Spleen (tissue), 11 donors: ENCODE measurements at regions not wholly inside any gene's neighbourhood (a gene's known extent, or its start where the extent isn't known, plus 50 kb on each side); places are given as distances from the start of the nearest gene placed in this dataset.

ENCODE experiments used
- DNase-seq: peaks from one replicate; pipeline ENCODE4 v3.0.0-alpha.2; 2020
- H3K27ac ChIP-seq, 8 donors: fragments of 200-600 bp; sonication (generic) in 7 of 8; 1 replicate in 4 of 8; 2 replicates in 4 of 8; pipeline versions ENCODE4 v1.5.0 to v1.8.0; 2016 to 2021; ENCODE audit warnings: inconsistent platforms in 4 of 8, mild to moderate bottlenecking in 4 of 8, moderate library complexity in 1 of 8
- H3K27me3 ChIP-seq, 7 donors: fragments of 200-600 bp; sonication (generic) in 6 of 7; replicated peaks in 1 of 7; 1 replicate in 4 of 7; 2 replicates in 3 of 7; pipeline versions ENCODE4 v1.5.0 to v1.8.0; 2016 to 2021; ENCODE audit warnings: inconsistent platforms in 3 of 7, mild to moderate bottlenecking in 1 of 7
- H3K36me3 ChIP-seq, 6 donors: fragments of 200-600 bp; sonication (generic) in 5 of 6; 1 replicate in 4 of 6; 2 replicates in 2 of 6; pipeline versions ENCODE4 v1.5.0 to v1.8.0; 2016 to 2021; ENCODE audit warnings: inconsistent platforms in 2 of 6
- H3K4me1 ChIP-seq, 6 donors: fragments of 200-600 bp; sonication (generic) in 5 of 6; 1 replicate in 3 of 6; 2 replicates in 3 of 6; pipeline versions ENCODE4 v1.5.0 to v1.8.0; 2016 to 2021; ENCODE audit warnings: inconsistent platforms in 3 of 6
- H3K4me3 ChIP-seq, 8 donors: fragments of 200-600 bp; sonication (generic) in 7 of 8; 1 replicate in 4 of 8; 2 replicates in 4 of 8; pipeline versions ENCODE4 v1.5.0 to v1.8.0; 2016 to 2021; ENCODE audit warnings: inconsistent platforms in 4 of 8, mild to moderate bottlenecking in 4 of 8, moderate library complexity in 2 of 8
- H3K9me3 ChIP-seq, 8 donors: fragments of 200-600 bp; sonication (generic) in 7 of 8; 1 replicate in 4 of 8; 2 replicates in 4 of 8; pipeline versions ENCODE4 v1.5.0 to v1.8.0; 2016 to 2021; ENCODE audit warnings: inconsistent platforms in 4 of 8
- POLR2A ChIP-seq, 3 donors: fragments of 450-650 bp; IDR thresholded peaks; one replicate each; pipeline ENCODE4 v1.5.1; 2017; ENCODE audit warnings: antibody characterized with exemption in 3 of 3, mild to moderate bottlenecking in 1 of 3
- POLR2AphosphoS5 ChIP-seq, 3 donors: sonication (generic); formaldehyde crosslinking; IDR thresholded peaks; one replicate each; pipeline ENCODE4 v1.5.1; 2017; ENCODE audit warnings: antibody characterized with exemption in 3 of 3
- WGBS, 5 donors: extraction: QIAGEN DNeasy Blood & Tissue Kit in 3 of 5; methylation state at CpG; one replicate each; pipeline versions ENCODE4 v1.1.5 to v1.1.7; 2013 to 2018; 5-methylcytosine and 5-hydroxymethylcytosine counted together
- intact Hi-C: fragments of 100-400 bp; cut with DNase I; formaldehyde crosslinking; loops from one replicate; pipeline ENCODE4 v1.15.0; 2023; ENCODE audit warnings: low total_unique reads
- TF ChIP-seq, protein P1 (sequence below), 11 experiments: fragments of 200-600 bp in 7 of 11; fragments of 450-650 bp in 4 of 11; sonication (generic) in 4 of 11; IDR thresholded peaks in 8 of 11; conservative IDR thresholded peaks in 3 of 11; 1 replicate in 7 of 11; 2 replicates in 4 of 11; pipeline versions ENCODE4 v1.4.0 to v1.8.0; 2016 to 2021; ENCODE audit warnings: antibody characterized with exemption in 11 of 11, inconsistent platforms in 4 of 11, mild to moderate bottlenecking in 1 of 11
- donor health status: healthy with polysubstance abuse.
- donor health status: DM: no; HTN: no; CAD: no; lungs with moderate emphysema.
- donor health status: DM: no; HTN: no; CAD: no.
- donor health status: Bipolar disorder and iron deficiency.
- donor health status: healthy.
- donor health status: DM: no; HTN: no; CAD: no.
- donor health status: DM: yes; HTN: yes; CAD: no.

DNA sequence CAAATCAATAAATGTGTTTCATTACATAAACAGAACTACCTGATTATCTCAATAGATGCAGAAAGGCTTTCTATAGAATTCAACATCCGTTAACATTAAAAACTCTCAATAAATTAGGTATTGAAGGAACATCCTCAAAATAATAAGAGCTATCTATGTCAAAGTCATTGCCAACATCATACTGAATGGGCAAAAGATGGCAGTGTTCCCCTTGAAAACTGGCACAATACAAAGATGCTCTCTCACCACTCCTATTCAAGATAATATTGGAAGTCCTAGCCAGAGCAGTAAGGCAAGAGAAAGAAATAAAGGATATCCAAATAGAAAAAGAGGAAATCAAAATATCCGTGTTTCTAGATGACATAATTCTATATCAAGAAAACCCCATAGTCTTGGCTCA lies 466.4 kb downstream of the MAGEE1 start:
- Histone ChIP-seq H3K4me1 (no peaks in the 10 kb centered on the region), H3K36me3 (no peaks in the 10 kb centered on the region), H3K4me3 (no peak overlapping the region), H3K27ac (no peak overlapping the region), H3K9me3 (peaks cover 0 to 17% (median 0%) of the 10 kb centered on the region in 8 donors), H3K27me3 (no peaks in the 10 kb centered on the region)
- DNase-seq = no peak
- intact Hi-C loops = no loop called here
- TF ChIP-seq POLR2A (IDR thresholded peaks at IDR 0.05) = no peak
- no peak for TF ChIP-seq POLR2AphosphoS5 (IDR thresholded peaks at IDR 0.05)
- TF ChIP-seq, protein P1, sequence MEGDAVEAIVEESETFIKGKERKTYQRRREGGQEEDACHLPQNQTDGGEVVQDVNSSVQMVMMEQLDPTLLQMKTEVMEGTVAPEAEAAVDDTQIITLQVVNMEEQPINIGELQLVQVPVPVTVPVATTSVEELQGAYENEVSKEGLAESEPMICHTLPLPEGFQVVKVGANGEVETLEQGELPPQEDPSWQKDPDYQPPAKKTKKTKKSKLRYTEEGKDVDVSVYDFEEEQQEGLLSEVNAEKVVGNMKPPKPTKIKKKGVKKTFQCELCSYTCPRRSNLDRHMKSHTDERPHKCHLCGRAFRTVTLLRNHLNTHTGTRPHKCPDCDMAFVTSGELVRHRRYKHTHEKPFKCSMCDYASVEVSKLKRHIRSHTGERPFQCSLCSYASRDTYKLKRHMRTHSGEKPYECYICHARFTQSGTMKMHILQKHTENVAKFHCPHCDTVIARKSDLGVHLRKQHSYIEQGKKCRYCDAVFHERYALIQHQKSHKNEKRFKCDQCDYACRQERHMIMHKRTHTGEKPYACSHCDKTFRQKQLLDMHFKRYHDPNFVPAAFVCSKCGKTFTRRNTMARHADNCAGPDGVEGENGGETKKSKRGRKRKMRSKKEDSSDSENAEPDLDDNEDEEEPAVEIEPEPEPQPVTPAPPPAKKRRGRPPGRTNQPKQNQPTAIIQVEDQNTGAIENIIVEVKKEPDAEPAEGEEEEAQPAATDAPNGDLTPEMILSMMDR (IDR thresholded peaks at IDR 0.05 in 8 of 11, conservative IDR thresholded peaks at IDR 0.05 in 3 of 11) = no peak
- 49 to 75% (median 56%) methylated on average over 2 of the region's 2 CpGs for whole genome bisulfite sequencing, 5 donors

DNA sequence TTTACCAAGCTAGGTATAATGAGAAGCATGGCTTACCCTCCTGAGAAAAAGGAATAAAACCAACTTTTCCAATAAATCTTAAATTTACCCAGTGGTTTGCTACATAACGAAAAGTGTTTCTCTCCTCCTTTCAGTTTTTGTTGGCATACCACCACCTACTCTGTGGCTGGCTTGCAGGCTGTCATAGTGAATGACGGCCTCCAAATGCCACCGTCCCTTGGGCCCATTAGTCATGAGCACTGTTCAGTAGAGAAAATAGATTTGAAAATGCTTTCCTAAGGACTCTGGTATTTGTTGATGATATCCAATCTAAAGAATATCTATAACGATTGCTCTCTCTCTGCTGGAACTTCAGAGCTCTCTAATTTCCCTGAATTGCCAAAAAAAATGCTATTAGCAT lies 488.3 kb downstream of the MAGEE1 start:
- TF ChIP-seq POLR2A (IDR thresholded peaks at IDR 0.05) (no peak), POLR2AphosphoS5 (IDR thresholded peaks at IDR 0.05) (no peak)
- TF ChIP-seq, protein P1 (IDR thresholded peaks at IDR 0.05 in 8 of 11, conservative IDR thresholded peaks at IDR 0.05 in 3 of 11) = no peak
- Histone ChIP-seq H3K36me3 (no peaks in the 10 kb centered on the region), H3K27me3 (no peaks in the 10 kb centered on the region), H3K4me1 (no peaks in the 10 kb centered on the region), H3K9me3 (peaks cover 0 to 28% (median 0%) of the 10 kb centered on the region in 8 donors), H3K27ac (no peak overlapping the region), H3K4me3 (no peak overlapping the region)
- 61 to 85% (median 69%) methylated on average over 4 of the region's 4 CpGs for WGBS, 5 donors
- intact Hi-C loops = no loop called here
- DNase-seq = no peak

DNA sequence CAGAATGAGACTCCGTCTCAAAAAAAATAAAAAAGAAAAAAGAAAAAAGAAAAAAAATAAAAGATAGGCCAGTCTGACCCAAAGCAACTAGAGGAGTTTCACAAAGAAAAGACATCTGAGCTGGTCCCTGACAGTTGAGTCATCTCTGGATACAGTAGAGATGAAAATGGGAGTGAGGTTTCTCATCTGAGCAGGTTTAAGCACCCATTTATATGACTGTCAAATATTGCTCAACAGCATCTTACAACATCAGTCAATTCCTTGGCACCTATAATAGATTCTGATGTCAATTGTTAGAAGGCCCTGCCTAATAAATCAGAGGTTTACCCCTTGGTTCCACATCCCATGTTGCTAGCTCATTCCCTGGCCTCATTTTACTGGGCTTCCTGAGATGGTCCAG lies 490.5 kb downstream of the MAGEE1 start:
- TF ChIP-seq POLR2AphosphoS5 (IDR thresholded peaks at IDR 0.05) = no peak
- TF ChIP-seq, protein P1 (IDR thresholded peaks at IDR 0.05 in 8 of 11, conservative IDR thresholded peaks at IDR 0.05 in 3 of 11) = no peak
- Histone ChIP-seq H3K27ac (no peak overlapping the region), H3K4me3 (no peak overlapping the region), H3K27me3 (no peaks in the 10 kb centered on the region), H3K9me3 (peaks cover 0 to 8% (median 0%) of the 10 kb centered on the region in 8 donors), H3K4me1 (no peaks in the 10 kb centered on the region), H3K36me3 (no peaks in the 10 kb centered on the region)
- 89 to 100% (median 94%) methylated on average over 1 of the region's 1 CpG for WGBS, 5 donors
- DNase-seq = no peak
- intact Hi-C loops = no loop called here

- Histone ChIP-seq H3K27ac (no peak overlapping the region), H3K27me3 (no peaks in the 10 kb centered on the region), H3K4me3 (no peak overlapping the region), H3K36me3 (no peaks in the 10 kb centered on the region), H3K4me1 (no peaks in the 10 kb centered on the region), H3K9me3 (no peaks in the 10 kb centered on the region)
- intact Hi-C loops = no loop called here
- DNase-seq = no peak
- TF ChIP-seq, protein P1 (IDR thresholded peaks at IDR 0.05 in 8 of 11, conservative IDR thresholded peaks at IDR 0.05 in 3 of 11) = no peak
- no peak for TF ChIP-seq POLR2AphosphoS5 (IDR thresholded peaks at IDR 0.05)
- TF ChIP-seq POLR2A (IDR thresholded peaks at IDR 0.05) = no peak
- WGBS, 5 donors = 35 to 83% (median 60%) methylated on average over 2 of the region's 2 CpGs
Observed at GRCh38 chrX:76919761-76920160, 492.3 kb downstream of the MAGEE1 start.
